Hindlimb muscle (tissue), 1 donor: ENCODE measurements at regions not wholly inside any gene's neighbourhood (a gene's known extent, or its start where the extent isn't known, plus 50 kb on each side); places are given as distances from the start of the nearest gene placed in this dataset.
"Not testable (repeated sequence)": the region's sequence is repeated elsewhere in the genome, so short reads cannot be mapped to it uniquely, and the experiment has no call there.

Source experiments
- DNase-seq: peaks from one replicate; pipeline ENCODE4 v3.0.0-alpha.2; 2013

DNA sequence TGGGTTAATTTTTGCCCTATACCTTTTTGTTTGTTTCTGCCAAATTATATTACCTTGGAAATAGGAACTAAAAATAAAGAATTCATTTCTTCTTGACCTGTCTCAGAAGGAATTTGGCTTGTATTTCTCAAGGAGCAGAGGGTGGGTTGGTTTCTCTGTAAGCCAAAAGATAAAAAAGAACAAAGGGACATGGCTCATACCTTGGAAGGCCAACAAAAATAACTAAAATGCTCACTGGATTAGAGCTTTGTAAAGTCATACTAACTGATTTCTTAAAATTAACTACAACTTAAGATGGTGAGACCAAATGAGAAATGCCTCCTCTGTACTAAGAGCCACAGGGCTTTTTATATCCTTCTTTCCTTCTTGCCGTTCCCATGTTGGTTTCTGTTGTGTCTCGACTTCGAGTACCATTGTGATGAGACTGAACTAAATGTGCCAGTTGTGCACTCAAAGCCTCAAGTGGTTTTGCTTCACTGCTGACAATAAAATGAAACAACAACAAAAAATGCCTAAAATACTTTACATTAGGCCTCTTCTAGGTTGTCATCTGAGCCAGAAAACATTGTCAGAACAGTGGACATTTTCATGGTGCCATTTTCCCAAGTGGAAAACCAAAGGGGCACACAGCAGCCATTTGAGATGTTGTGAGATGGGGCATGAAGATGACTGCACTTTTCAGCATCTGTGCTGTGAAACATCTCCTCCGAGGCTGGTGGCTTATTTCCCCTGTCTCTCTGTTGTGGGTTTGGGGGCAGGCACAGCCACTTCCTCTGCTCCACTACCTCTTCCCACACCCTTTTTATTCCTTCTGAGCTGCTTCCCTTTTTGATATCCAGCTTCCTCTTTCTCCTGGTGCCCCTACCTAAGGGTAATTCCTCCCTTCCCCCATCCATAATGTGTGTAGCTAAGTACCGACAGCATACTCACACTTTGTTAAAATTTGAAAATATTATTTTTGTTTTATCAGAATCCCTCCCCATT is 51.8 kb upstream of the AGR3 start:
- DNase-seq: no peak

DNA sequence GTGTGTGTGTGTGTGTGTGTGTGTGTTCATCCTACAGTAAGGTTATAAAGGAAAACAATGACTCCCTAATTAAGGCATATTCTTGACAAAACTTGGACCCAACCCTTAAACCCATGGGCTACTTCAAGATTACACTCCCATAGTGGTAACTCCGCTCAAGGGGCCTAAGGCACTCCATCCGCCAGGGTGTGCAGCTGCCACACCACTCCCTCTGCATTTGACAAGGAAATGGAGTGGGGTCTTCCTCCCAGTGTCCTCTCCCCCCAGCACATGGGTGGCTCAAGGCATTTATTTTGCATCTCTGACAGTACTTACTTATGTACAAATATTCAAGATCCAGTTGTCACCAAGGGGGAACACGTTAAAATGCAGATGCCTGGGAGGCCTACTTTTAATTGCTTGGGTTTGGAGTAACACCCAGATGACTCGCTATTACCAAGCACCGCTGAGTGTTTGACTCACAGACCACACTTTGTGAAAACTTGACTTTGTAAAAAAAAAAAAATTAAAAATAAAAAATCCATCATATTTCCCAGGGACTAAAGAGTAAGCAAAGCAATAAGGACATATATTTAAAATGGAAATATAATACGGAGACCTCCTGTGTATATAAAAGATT is 53.0 kb upstream of the AGR3 start:
- DNase-seq: no peak

DNA sequence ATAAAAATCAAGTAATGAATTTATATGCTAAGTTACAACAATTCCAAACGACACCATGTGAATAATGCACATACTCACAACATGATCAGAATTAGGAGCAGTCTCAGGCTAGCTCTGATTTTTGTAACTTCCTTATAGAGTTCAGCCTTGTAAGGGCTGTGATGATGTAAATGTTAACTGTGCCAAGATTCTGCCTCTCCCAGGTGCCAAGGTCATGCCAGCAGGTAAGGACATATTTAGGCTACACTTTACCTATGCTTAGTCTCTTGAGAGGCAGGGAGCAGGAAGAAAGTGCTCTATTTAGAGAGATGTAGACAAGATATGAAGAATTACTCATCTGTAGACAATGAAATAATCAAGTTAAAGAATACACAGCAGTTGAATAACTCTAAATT is 53.6 kb upstream of the AGR3 start:
- no peak for DNase-seq

DNA sequence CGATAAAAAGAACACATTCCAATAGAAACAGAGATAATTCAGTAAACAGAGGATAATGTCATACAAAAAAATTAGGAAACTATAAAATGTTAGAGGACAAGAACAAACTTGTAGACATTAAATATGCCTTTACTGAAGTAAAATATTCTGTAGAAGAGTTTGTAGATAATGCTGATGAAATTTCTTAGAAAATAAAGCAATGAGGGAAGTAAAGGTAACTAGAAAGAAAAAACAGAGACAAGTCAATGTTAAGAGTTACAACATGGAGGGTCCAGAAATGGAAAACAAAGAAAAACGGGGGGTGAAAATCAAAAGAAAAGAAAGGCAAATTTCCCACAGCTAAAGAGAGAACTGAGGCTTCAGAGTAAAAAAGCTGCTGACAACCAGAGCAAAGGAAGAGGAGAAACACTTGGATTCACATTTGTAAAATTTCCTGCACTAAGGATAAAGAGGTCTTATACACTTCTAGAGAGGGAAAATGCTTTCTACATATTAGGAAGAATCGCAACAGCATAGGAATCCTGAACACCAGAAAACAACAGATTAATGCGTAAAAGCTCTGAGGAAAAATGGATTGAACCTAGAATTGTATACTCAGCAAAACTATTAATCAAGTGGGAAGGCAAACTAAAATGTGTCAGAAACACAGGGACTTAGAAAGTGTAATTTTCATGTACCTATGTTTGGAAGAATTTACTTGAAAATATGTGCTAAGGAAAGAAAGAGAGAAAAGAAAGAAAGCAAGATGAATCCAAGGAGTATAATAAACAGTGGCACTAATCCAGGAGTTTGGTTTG is 55.0 kb upstream of the AGR3 start:
- no peak for DNase-seq

DNA sequence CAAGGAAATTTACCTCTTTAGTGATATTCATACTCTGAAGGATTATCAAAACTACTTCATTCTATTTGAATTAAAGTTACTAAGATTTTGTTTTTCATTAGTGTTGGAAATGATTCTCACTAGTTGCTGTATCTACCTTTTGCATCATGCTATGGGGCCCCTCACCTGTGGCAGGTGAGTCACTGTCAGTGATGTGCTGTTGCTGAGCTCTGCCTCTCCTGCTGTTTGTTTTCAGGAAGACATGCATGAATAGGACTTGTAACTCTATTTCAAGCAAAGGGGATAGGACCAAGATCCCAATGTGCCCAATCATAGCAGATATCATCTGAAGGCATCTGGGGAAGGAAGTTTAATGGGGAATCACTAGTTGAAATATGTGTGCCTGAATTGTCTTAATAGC is 57.4 kb upstream of the AGR3 start:
- no peak for DNase-seq

DNA sequence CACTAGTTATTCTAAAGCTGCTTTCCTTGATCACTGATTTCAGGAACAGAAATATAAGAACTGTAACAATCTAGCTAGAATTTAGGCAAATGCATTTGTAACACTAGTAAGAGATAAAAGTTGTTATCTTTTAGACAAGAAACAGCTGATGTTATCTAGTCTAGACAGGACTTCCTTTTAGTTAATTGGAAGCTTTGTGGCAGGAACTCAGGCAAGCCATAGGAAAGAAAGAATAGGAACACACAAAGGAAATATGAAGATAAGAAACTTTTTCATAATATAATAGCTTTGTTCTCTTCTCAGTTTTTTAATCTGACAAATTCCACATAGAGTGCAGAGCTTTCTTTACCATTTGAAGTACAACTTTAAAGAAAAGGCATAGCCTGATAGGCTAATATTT is 59.0 kb upstream of the AGR3 start:
- no peak for DNase-seq

DNA sequence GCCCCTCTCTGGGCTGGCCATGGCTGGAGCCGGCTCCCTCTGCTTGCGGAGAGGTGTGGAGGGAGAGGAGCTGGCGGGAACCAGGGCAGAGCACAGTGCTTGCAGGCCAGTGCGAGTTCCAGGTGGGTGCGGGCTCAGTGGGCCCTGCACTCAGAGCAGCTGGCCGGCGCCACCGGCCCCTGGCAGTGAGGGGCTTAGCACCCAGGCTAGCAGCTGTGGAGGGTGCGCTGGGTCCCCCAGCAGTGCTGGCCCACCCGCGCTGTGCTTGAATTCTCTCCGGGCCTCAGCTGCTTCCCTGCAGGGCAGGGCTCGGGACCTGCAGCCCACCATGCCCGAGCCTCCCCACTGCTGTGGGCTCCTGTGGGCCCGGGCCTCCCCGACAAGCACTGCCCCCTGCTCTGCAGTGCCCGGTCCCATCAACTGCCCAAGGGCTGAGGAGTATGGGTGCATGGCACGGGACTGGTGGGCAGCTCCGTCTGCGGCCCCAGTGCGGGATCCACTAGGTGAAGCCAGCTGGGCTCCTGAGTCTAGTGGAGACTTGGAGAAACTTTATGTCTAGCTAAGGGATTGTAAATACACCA is 61.2 kb upstream of the AGR3 start:
- DNase-seq: no peak

DNA sequence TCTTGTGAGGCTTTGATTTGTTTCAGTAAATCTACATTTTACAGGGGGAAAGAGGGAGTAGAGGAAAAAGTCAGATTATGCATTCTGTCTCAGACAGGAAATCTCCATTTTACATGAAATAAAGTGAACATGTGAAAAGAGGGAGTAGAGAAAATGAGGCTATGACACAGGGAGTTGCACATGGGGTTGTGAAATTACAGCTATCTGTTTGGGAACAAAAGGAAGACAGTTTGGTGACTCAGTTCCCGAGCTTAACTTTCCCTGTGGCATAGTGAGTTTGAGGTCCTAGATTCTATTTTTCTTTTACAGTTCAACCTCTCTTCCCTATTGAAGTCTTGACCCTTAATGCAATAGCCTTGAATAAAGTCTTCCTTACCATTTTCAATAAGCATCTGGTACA is 63.2 kb upstream of the AGR3 start:
- no peak for DNase-seq

DNA sequence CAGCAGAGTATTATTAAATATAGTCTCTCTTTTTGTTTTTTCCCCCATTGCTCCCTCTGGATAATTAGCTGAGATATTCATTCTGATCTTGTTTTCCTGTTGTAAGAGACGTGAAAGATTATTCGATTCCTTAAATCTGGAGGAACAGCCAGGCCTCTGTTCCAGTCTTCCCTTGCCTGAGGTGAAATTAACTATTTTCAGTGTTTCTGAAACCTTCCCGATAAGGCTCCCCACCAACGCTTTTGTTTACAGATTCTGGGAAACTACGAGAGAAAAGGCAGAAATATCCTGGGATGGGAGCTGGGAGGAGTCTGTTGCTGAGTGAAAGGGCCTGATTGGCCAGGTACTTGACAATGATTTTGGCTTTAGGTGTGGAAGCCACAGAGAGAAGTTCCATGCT is 63.6 kb upstream of the AGR3 start:
- no peak for DNase-seq

DNA sequence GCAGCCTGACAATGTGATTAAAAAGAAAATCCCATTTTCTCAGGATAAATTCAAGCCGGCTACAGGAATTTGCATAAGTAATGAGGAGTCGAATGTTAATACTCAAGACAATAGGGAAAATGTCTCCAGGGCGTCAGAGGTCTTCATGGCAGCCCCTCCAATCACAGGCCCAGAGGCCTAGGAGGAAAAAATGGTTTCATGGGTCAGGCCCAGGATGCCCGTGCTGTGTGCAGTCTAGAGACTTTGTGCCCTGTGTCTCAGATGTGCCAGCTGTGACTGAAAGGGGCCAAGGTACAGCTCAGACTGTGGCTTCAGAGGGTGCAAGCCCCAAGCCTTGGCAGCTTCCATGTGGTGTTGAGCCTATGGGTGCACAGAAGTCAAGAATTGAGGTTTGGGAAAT is 66.3 kb upstream of the AGR3 start:
- DNase-seq: not testable (repeated sequence)

DNA sequence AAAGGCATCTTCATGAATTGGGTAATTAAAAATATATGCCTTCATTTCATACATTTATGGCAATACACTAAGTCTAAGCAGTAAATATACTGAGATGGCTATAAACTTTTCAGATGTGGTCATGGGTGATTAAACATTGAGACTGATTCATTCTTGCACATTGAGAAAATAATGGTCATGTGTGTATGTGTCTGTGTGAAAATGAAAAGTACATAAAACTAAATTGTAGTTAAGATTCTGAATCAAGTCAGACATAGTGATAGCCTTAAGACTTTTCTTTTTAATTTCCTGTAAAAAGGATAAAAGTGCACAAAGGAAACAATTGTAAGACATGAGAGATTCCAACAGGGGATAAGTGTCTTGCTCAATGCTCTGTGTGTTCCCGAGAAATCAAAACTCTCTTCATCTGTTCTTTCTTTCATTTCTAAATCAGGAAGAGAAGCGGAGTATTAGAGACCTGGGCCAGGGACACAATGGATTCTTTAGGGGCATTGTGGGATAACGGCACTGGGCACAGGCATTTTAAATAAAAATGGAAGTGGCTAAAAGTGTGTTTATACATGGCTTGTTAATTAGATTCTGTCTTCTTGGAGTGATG is 69.8 kb upstream of the AGR3 start:
- no peak for DNase-seq

DNA sequence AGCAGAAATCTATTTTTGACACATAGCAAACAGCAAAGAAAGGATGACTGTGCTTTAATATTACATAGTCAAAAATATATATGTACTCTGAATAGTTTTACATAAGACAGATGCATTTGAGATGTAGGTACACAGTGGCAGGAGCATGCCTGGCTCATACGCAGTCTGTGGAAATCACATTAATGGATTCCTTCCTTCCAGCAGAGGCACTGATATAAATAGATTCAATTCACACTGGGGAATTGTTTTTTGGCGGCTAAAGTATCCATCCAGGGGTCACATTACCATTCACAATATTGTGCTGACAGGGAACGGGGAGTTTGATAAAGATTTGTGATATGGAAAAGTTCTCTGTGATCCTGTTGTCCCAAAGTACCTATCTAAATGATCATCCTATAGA is 72.5 kb upstream of the AGR3 start:
- no peak for DNase-seq

DNA sequence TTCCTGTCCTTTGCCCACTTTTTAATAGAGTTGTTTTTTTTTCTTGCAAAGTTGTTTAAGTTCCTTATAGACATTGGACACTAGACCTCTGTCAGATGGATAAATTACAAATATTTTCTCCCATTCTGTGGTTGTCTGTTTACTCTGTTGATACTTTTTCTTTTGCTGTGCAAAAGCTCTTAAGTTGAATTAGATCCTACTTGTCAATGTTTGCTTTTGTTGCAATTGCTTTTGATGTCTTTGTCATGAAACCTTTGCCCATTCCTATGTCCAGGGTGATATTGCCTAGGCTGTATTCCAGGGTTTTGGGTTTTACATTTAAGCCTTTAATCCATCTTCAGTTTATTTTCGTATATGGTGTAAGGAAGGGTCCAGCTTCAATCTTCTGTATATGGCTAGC is 76.9 kb upstream of the AGR3 start:
- DNase-seq: no peak

DNA sequence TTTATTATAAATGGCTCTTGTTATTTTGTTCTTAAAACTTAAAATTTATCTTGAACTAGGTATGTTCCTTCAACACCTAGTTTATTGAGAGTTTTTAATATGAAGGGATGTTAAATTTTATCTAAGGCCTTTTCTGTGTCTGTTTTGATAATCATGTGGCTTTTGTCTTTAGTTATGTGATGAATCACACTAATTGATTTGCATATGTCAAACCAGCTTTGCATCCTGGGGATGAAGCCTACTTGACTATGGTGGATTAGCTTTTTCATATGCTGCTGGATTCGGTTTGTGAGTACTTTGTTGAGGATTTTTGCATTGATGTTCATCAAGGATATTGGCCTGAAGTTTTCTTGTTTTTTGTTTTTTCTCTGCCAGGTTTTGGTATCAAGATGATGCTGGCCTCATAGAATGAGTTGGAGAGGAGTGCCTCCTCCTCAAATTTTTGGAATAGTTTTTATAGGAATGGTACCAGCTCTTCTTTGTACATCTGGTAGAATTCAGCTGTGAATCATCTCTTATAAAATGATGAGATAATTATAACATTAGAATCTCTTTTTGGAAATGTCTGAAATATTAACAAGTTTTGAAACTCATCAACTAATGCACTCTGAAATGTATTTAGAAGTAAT is 78.7 kb upstream of the AGR3 start:
- DNase-seq: no peak

DNA sequence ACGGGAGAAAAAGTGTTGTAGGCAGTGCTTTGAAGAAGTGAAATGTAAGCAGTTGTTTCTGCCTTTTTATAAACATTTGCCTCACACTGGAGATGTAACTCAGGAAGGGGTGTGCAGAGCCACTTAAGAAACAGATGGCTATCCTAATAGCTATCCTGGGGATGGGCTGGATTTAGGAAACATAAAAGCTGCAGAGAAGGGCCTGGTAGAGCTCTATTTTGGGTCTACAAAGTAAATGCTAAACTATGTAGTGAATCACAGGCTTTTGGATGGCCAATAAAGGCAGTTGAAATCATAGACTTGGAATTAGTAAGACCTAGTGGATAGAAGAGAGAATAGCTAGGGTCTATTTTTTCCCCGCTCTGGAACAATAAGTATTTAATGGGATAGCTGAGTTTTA is 79.9 kb upstream of the AGR3 start:
- DNase-seq: peak; percentile 57

DNA sequence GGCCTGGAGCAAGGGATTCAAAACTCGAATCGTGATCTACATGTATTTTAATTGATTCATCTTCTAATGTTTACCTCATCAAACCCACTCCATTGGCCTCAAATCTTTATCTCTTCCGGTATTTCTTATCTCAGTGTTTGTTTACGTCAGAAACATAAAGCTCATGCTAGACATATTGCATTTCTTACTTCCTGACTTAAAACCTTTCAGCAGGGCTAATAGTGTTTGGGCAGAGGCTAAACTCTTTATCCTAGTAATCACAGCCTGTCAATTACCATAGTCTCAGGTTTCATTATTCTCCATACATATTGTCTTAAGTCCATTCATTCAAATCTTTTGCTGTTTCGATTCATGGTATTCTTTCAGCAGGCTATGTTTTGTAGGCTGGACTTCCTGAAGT is 81.3 kb upstream of the AGR3 start:
- no peak for DNase-seq

DNA sequence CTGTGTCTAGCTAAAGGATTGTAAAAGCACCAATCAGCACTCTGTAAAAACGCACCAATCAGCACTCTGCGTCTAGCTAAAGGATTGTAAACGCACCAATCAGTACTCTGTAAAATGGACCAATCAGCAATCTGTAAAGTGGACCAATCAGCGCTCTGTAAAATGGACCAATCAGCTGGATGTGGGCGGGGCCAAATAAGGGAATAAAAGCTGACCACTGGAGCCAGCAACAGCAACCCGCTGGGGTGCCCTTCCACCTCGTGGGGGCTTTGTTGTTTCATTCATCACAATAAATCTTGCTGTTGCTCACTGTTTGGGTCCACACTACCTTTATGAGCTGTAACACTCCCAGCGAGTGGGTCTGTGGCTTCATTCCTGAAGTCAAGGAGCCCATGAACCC is 83.9 kb upstream of the AGR3 start:
- not testable (repeated sequence) for DNase-seq

DNA sequence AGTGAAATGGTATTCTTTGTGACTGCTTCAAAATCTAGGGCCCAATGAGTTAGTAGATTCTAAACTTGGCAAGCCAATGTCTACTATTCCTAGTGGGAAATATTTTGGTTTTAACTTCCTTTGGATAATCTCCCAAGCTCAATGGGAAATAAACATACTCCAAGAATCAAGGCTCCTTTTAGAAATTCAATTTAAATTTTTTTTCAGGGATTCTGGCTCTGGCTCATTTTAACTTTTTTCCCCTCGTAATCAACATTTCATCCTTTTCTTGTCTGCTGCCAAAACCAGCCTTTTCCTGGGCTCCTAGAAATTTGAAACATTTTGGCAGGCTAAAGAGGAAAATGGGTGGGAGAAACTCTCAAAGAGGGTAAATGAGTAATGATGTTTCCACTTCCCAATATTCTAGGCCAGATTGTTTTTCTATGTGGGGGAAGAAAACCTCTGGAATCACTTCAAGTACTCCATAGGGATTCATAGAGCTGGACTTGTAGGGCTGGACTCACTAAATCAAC is 85.6 kb upstream of the AGR3 start:
- peak; percentile 70 for DNase-seq

DNA sequence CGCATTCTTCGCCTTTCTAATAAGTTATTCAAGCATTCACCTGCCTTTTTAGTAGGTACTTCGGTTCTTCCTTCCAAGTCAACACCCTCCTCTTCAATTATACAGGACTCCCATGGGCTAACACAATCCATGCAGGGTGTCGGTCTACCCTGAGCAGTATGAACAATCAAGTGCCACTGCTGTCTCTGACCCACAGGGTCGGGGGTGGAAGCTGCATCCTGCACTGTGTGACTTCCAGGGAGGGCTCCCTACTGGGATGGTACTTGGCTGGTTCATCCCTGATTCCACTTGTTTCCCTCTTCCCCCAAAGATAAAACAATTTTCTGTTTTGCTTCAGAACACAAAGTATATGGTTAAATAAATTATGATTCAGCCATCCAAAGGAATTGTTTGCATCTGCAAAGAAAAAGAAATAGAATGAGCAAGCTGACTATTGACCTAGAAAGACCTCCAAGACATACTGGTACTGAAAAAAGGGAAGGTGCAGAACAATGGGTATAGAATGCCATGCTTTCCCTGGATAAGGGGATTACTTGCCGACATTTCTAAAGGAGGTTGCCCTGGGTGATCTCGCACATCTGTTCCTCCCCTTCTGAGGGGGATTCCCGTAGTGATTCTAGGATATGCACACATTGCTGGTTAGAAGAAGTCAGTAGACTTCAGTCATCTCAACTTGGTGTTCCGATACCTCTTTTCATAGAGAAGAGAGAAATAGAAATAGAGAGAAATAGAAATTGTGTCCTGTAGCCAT is 89.1 kb upstream of the AGR3 start:
- no peak for DNase-seq

DNA sequence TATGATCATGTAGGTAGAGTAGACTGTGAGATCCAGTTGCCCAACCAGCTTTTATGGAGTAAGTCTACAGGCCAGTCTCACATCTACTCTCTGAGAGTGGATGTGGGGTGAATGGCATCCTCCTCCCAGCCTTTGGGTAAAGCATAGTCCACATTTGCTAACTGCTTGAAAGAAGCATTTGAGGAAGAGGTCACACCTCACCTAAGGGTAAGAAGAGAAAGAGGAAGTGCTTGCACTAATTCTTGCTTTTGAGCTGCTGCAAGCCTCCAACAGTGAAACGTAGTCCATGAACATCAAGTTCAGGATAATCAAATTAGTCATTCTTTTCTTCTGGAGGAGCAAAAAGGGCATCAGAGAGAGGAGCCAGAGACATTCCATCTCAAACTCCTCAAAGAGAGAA is 93.9 kb upstream of the AGR3 start:
- no peak for DNase-seq
